HEK293 (cell line): ENCODE measurements at regions not wholly inside any gene's neighbourhood (a gene's known extent, or its start where the extent isn't known, plus 50 kb on each side); places are given as distances from the start of the nearest gene placed in this dataset.

Experiments used
- CTCF ChIA-PET: fragments of 350-600 bp; formaldehyde crosslinking; extraction: SDS; loops from one replicate; lab custom pipeline; 2021; ENCODE audit warnings: antibody characterized with exemption; lab: Yijun Ruan, JAX
- POLR2A ChIA-PET: fragments of 300-600 bp; formaldehyde crosslinking; extraction: SDS; loops from one replicate; lab custom pipeline; 2020; ENCODE audit warnings: antibody characterized with exemption, inconsistent platforms; lab: Yijun Ruan, JAX
- H3K27ac ChIP-seq: fragments of 200-500 bp; sonication (Bioruptor generic); 2 replicates; pipeline ENCODE4 v1.5.1; 2014; ENCODE audit warnings: low read depth, low read length, control low read depth, inconsistent platforms; ENCODE audit errors: extremely low read depth
- H3K36me3 ChIP-seq, 2 experiments: fragments of 200-500 bp in 1 of 2; sonication (Bioruptor generic) in 1 of 2; 1 replicate in 1 of 2; 2 replicates in 1 of 2; pipeline ENCODE4 v1.5.1; 2014 to 2017; ENCODE audit warnings: inconsistent platforms in 2 of 2, low read length in 2 of 2; ENCODE audit not compliant: control insufficient read depth in 2 of 2, insufficient read depth in 1 of 2
- H3K4me1 ChIP-seq: fragments of 200-500 bp; sonication (Bioruptor generic); 2 replicates; pipeline ENCODE4 v1.5.1; 2014; ENCODE audit warnings: mild to moderate bottlenecking, low read length, inconsistent platforms; ENCODE audit not compliant: control insufficient read depth, insufficient read depth
- H3K4me3 ChIP-seq: 2 replicates; pipeline ENCODE4 v1.5.1; 2011; ENCODE audit warnings: low read depth, mild to moderate bottlenecking, control low read depth, low read length, moderate library complexity
- H3K9me3 ChIP-seq: fragments of 200-500 bp; sonication (Bioruptor generic); 2 replicates; pipeline ENCODE4 v1.5.1; 2014; ENCODE audit warnings: low read depth, low read length, inconsistent platforms; ENCODE audit not compliant: control insufficient read depth, insufficient read depth
- FEZF1 ChIP-seq: fragments of 450-650 bp; formaldehyde crosslinking; IDR thresholded peaks from 2 replicates; pipeline ENCODE4 v1.5.1; 2016; ENCODE audit warnings: missing biosample characterization, missing genetic modification characterization
- GLIS1 ChIP-seq: fragments of 450-650 bp; formaldehyde crosslinking; IDR thresholded peaks from 2 replicates; pipeline ENCODE4 v1.5.1; 2016; ENCODE audit warnings: missing biosample characterization, missing genetic modification characterization
- SALL2 ChIP-seq: fragments of 450-650 bp; formaldehyde crosslinking; IDR thresholded peaks from 2 replicates; pipeline ENCODE4 v1.5.0; 2017; ENCODE audit warnings: missing biosample characterization, mild to moderate bottlenecking, missing genetic modification characterization, borderline replicate concordance
- SCRT1 ChIP-seq: fragments of 450-650 bp; formaldehyde crosslinking; IDR thresholded peaks from 2 replicates; pipeline ENCODE4 v1.5.1; 2016; ENCODE audit warnings: missing biosample characterization, missing genetic modification characterization, borderline replicate concordance
- ZNF138 ChIP-seq: fragments of 450-650 bp; formaldehyde crosslinking; IDR thresholded peaks from 2 replicates; pipeline ENCODE4 v1.5.1; 2016; ENCODE audit warnings: missing biosample characterization, missing genetic modification characterization, borderline replicate concordance
- ZNF157 ChIP-seq: fragments of 450-650 bp; formaldehyde crosslinking; IDR thresholded peaks from 2 replicates; pipeline ENCODE4 v1.5.1; 2016; ENCODE audit warnings: missing biosample characterization, missing genetic modification characterization
- ZNF335 ChIP-seq: fragments of 450-650 bp; formaldehyde crosslinking; conservative IDR thresholded peaks from 2 replicates; pipeline ENCODE4 v1.5.1; 2016; ENCODE audit warnings: missing biosample characterization, missing genetic modification characterization
- ZNF548 ChIP-seq: fragments of 450-650 bp; formaldehyde crosslinking; IDR thresholded peaks from 2 replicates; pipeline ENCODE4 v1.5.1; 2016; ENCODE audit warnings: missing biosample characterization, missing genetic modification characterization
- ZNF585B ChIP-seq: fragments of 450-650 bp; formaldehyde crosslinking; IDR thresholded peaks from 2 replicates; pipeline ENCODE4 v1.5.1; 2016; ENCODE audit warnings: missing biosample characterization, missing genetic modification characterization
- ZNF596 ChIP-seq: fragments of 450-650 bp; IDR thresholded peaks from 2 replicates; pipeline ENCODE4 v1.5.0; 2018; ENCODE audit warnings: missing biosample characterization, mild to moderate bottlenecking, missing genetic modification characterization, moderate library complexity
- ZNF654 ChIP-seq: fragments of 450-650 bp; formaldehyde crosslinking; IDR thresholded peaks from 2 replicates; pipeline ENCODE4 v1.5.1; 2016; ENCODE audit warnings: low read depth, missing biosample characterization, missing genetic modification characterization
- ZNF768 ChIP-seq: fragments of 450-650 bp; formaldehyde crosslinking; IDR thresholded peaks from 2 replicates; pipeline ENCODE4 v1.5.1; 2018; ENCODE audit warnings: missing biosample characterization, mild to moderate bottlenecking, missing genetic modification characterization
- ZSCAN23 ChIP-seq: fragments of 450-650 bp; formaldehyde crosslinking; IDR thresholded peaks from 2 replicates; pipeline ENCODE4 v1.5.1; 2016; ENCODE audit warnings: missing biosample characterization, missing genetic modification characterization
- TF ChIP-seq, protein P1 (sequence below): fragments of 450-650 bp; formaldehyde crosslinking; IDR thresholded peaks from 2 replicates; pipeline ENCODE4 v1.5.1; 2016; ENCODE audit warnings: missing biosample characterization, missing genetic modification characterization
- TF ChIP-seq, protein P2 (sequence below): fragments of 450-650 bp; formaldehyde crosslinking; IDR thresholded peaks from 2 replicates; pipeline ENCODE4 v1.5.1; 2016; ENCODE audit warnings: missing biosample characterization, missing genetic modification characterization
- TF ChIP-seq, protein P3 (sequence below): fragments of 450-650 bp; formaldehyde crosslinking; IDR thresholded peaks from 2 replicates; pipeline ENCODE4 v1.5.1; 2016; ENCODE audit warnings: missing biosample characterization, missing genetic modification characterization
- TF ChIP-seq, protein P4 (sequence below): fragments of 450-650 bp; formaldehyde crosslinking; IDR thresholded peaks from 2 replicates; pipeline ENCODE4 v1.5.1; 2016; ENCODE audit warnings: missing biosample characterization, missing genetic modification characterization, low read depth
- TF ChIP-seq, protein P5 (sequence below): fragments of 450-650 bp; formaldehyde crosslinking; IDR thresholded peaks from 2 replicates; pipeline ENCODE4 v1.5.1; 2016; ENCODE audit warnings: missing biosample characterization, missing genetic modification characterization
- TF ChIP-seq, protein P6 (sequence below): fragments of 450-650 bp; formaldehyde crosslinking; IDR thresholded peaks from 2 replicates; pipeline ENCODE4 v1.5.1; 2016; ENCODE audit warnings: missing biosample characterization, missing genetic modification characterization, borderline replicate concordance

DNA sequence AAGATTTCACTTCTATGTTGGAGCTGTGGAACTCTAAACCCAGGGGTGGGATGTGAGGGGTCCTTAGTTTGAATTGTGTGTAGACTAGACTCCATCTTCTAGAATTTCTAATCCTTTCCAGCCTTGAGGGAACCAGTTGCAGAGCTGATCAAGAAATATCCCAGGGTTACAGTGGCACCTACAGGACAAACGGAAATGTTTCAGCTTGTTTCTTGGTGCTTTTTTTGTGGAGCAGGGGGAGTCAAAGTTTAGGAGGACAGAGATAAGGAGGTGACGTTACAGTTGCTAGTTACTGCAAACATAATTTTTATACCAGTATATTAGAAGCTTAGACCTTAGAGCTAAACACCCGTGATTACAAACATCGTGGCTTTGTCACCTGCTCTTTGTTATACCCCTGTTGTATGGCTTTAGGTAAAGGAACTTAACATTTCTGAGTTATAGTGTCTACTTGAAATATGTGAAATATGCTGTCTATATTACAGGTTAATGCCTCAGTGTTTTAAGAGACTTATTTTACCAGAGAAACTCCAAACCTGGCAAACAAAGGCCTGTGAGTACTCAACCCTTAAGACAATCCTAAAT is 84.5 kb upstream of the DYNC1I1 start (continued):
- TF ChIP-seq, protein P1, sequence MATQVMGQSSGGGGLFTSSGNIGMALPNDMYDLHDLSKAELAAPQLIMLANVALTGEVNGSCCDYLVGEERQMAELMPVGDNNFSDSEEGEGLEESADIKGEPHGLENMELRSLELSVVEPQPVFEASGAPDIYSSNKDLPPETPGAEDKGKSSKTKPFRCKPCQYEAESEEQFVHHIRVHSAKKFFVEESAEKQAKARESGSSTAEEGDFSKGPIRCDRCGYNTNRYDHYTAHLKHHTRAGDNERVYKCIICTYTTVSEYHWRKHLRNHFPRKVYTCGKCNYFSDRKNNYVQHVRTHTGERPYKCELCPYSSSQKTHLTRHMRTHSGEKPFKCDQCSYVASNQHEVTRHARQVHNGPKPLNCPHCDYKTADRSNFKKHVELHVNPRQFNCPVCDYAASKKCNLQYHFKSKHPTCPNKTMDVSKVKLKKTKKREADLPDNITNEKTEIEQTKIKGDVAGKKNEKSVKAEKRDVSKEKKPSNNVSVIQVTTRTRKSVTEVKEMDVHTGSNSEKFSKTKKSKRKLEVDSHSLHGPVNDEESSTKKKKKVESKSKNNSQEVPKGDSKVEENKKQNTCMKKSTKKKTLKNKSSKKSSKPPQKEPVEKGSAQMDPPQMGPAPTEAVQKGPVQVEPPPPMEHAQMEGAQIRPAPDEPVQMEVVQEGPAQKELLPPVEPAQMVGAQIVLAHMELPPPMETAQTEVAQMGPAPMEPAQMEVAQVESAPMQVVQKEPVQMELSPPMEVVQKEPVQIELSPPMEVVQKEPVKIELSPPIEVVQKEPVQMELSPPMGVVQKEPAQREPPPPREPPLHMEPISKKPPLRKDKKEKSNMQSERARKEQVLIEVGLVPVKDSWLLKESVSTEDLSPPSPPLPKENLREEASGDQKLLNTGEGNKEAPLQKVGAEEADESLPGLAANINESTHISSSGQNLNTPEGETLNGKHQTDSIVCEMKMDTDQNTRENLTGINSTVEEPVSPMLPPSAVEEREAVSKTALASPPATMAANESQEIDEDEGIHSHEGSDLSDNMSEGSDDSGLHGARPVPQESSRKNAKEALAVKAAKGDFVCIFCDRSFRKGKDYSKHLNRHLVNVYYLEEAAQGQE (tag by site-specific recombination) = no peak
- no peak for TF ChIP-seq SALL2
- TF ChIP-seq ZNF335 (tag by site-specific recombination) = no peak
- TF ChIP-seq ZNF654 = peak; percentile 94
- TF ChIP-seq, protein P2, sequence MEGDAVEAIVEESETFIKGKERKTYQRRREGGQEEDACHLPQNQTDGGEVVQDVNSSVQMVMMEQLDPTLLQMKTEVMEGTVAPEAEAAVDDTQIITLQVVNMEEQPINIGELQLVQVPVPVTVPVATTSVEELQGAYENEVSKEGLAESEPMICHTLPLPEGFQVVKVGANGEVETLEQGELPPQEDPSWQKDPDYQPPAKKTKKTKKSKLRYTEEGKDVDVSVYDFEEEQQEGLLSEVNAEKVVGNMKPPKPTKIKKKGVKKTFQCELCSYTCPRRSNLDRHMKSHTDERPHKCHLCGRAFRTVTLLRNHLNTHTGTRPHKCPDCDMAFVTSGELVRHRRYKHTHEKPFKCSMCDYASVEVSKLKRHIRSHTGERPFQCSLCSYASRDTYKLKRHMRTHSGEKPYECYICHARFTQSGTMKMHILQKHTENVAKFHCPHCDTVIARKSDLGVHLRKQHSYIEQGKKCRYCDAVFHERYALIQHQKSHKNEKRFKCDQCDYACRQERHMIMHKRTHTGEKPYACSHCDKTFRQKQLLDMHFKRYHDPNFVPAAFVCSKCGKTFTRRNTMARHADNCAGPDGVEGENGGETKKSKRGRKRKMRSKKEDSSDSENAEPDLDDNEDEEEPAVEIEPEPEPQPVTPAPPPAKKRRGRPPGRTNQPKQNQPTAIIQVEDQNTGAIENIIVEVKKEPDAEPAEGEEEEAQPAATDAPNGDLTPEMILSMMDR = 0 out of 2 replicates have a peak, but pooled peaks have one; percentile 43
- TF ChIP-seq FEZF1 = no peak
- TF ChIP-seq ZNF138 (tag by site-specific recombination) = no peak
- no peak for TF ChIP-seq ZNF548 (tag by site-specific recombination)
- peak; percentile 59; the same call in 1 of the 2 replicates for TF ChIP-seq SCRT1 (tag by site-specific recombination)
- TF ChIP-seq, protein P3, sequence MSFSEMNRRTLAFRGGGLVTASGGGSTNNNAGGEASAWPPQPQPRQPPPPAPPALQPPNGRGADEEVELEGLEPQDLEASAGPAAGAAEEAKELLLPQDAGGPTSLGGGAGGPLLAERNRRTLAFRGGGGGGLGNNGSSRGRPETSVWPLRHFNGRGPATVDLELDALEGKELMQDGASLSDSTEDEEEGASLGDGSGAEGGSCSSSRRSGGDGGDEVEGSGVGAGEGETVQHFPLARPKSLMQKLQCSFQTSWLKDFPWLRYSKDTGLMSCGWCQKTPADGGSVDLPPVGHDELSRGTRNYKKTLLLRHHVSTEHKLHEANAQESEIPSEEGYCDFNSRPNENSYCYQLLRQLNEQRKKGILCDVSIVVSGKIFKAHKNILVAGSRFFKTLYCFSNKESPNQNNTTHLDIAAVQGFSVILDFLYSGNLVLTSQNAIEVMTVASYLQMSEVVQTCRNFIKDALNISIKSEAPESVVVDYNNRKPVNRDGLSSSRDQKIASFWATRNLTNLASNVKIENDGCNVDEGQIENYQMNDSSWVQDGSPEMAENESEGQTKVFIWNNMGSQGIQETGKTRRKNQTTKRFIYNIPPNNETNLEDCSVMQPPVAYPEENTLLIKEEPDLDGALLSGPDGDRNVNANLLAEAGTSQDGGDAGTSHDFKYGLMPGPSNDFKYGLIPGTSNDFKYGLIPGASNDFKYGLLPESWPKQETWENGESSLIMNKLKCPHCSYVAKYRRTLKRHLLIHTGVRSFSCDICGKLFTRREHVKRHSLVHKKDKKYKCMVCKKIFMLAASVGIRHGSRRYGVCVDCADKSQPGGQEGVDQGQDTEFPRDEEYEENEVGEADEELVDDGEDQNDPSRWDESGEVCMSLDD (tag by site-specific recombination) = no peak
- TF ChIP-seq ZNF585B (tag by site-specific recombination) = no peak
- no peak for TF ChIP-seq GLIS1 (tag by site-specific recombination)
- TF ChIP-seq ZNF157 (tag by site-specific recombination) = no peak

DNA sequence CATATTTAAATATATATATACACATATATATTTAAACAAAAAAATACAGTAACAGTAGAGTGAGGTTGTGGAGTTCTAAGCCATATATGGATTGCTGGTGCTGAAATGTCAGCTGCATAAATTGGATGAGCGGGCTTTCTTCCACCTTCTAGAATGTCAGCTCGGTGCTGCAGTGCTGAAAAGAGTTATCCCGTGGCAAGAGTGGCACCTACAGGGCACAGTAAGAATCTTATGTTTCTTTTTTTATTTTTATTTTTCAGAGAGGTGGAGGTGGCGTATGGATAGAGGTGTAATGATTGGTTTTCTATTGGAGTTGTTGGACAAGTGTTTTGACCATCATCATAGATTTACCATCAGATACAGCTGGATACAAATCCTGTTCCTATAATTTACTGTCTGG is 86.2 kb upstream of the DYNC1I1 start:
- no peaks in the 10 kb centered on the region for H3K9me3 ChIP-seq
- H3K4me1 ChIP-seq = no peaks in the 10 kb centered on the region
- ChIA-PET POLR2A (interaction anchor here (0.6 kb wide), 1 partner anchor 173 kb away, joined by 7 read pairs; no protein-coding TSS in a partner anchor), CTCF (interaction anchor here (0.5 to 7.4 kb wide), 35 partner anchors 9 to 1397 kb away, joined by 3 to 324 read pairs (median 4); no protein-coding TSS in a partner anchor)
- H3K4me3 ChIP-seq = no peak overlapping the region
- no peak overlapping the region for H3K27ac ChIP-seq
- no peaks in the 10 kb centered on the region for H3K36me3 ChIP-seq
- TF ChIP-seq, protein P2 = peak; percentile 58; the same call in 1 of the 2 replicates
- TF ChIP-seq ZNF654 (peak; percentile 80), ZSCAN23 (tag by site-specific recombination) (no peak), ZNF768 (tag by site-specific recombination) (no peak), ZNF596 (no peak)
- TF ChIP-seq, protein P4, sequence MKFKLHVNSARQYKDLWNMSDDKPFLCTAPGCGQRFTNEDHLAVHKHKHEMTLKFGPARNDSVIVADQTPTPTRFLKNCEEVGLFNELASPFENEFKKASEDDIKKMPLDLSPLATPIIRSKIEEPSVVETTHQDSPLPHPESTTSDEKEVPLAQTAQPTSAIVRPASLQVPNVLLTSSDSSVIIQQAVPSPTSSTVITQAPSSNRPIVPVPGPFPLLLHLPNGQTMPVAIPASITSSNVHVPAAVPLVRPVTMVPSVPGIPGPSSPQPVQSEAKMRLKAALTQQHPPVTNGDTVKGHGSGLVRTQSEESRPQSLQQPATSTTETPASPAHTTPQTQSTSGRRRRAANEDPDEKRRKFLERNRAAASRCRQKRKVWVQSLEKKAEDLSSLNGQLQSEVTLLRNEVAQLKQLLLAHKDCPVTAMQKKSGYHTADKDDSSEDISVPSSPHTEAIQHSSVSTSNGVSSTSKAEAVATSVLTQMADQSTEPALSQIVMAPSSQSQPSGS (tag by site-specific recombination) = no peak
- TF ChIP-seq, protein P5, sequence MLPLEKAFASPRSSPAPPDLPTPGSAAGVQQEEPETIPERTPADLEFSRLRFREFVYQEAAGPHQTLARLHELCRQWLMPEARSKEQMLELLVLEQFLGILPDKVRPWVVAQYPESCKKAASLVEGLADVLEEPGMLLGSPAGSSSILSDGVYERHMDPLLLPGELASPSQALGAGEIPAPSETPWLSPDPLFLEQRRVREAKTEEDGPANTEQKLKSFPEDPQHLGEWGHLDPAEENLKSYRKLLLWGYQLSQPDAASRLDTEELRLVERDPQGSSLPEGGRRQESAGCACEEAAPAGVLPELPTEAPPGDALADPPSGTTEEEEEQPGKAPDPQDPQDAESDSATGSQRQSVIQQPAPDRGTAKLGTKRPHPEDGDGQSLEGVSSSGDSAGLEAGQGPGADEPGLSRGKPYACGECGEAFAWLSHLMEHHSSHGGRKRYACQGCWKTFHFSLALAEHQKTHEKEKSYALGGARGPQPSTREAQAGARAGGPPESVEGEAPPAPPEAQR (tag by site-specific recombination) = no peak
- TF ChIP-seq, protein P6, sequence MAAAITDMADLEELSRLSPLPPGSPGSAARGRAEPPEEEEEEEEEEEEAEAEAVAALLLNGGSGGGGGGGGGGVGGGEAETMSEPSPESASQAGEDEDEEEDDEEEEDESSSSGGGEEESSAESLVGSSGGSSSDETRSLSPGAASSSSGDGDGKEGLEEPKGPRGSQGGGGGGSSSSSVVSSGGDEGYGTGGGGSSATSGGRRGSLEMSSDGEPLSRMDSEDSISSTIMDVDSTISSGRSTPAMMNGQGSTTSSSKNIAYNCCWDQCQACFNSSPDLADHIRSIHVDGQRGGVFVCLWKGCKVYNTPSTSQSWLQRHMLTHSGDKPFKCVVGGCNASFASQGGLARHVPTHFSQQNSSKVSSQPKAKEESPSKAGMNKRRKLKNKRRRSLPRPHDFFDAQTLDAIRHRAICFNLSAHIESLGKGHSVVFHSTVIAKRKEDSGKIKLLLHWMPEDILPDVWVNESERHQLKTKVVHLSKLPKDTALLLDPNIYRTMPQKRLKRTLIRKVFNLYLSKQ (tag by site-specific recombination) = no peak
